ENCODE measurements at regions not wholly inside any gene's neighbourhood (a gene's known extent, or its start where the extent isn't known, plus 50 kb on each side); places are given as distances from the start of the nearest gene placed in this dataset.

- DNase-seq: no peak
These were observed 73.9 kb downstream of the WNT5A start for GRCh38 chr3:55413236-55413635.

GRCh38 chr3:55412545-55412944, 74.6 kb downstream of the WNT5A start:
- DNase-seq: no peak

- no peak for DNase-seq
These were observed 77.3 kb downstream of the WNT5A start for GRCh38 chr3:55409806-55410205.

DNA sequence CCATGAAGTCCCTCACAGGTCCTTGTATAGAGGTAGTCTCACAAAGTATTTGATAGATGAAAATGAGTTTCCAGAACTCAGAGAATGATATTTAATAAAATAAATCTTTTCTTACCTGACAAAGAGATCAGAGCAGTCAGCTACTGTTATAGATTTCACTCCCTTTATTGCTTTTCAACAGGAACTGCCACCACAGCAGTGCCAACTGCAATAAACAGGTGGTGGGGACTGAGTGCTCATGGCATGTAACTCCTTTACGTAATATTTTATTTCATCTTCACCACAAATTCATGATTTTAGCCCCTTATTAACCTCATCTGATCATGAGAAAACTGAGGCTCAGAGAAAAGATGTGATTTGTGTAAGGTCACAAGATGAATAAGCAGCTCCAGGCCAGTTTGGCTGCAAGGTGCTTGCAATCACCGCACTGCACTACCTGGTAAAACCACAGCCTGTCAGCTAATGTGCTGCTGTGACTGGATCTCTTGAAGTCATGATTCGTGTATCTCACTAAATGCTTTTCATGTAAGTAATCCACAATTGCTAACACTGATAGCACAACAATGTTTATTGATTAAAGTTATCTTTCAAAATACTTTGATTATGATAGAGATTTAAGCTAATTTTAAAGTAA, 78.8 kb downstream of the WNT5A start:
- no peak for DNase-seq

DNA sequence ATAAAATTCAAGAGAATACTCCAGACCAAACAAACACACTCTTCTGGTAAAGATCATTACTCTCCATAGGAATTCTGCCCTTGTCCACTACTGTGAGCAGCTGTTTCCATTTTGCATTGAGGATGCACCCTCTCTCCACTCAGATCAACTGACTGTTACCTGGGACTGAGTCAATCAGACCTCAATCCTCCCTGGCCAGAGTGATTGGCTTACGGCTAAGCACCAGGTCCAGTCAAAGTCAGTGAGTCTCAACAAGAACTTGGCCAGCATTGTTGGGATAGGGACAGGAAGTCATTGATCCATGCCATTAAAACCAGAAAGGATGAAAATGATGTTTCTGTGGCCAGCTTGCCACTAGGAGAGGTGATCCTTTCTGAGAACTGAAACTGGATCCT, 79.7 kb downstream of the WNT5A start:
- no peak for DNase-seq

GRCh38 chr3:55406696-55407425, 80.2 kb downstream of the WNT5A start:
- peak in 2 of 3 donors; percentile 2 to 7 for DNase-seq

DNA sequence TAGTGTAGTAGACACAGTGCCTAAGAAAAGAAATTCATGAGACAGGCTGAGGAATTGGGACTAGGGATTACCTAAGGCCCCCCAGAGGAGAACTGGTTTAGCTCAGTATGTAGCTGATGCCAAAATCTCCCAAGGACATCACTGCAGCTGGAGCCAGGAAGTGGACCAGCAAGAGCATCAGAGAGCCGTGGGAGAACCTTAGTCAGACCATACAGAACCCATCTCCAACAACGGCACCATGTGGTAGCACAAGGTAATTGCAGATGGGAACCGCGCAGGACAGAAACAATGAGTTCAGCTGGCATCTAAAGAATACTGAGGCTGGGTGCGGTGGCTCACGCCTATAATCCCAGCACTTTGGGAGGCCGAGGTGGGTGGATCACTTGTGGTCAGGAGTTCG, 81.7 kb downstream of the WNT5A start:
- DNase-seq: peak in 2 of 3 donors; percentile 2 to 3

- DNase-seq: no peak
These were observed 84.1 kb downstream of the WNT5A start for GRCh38 chr3:55402886-55403609.

DNA sequence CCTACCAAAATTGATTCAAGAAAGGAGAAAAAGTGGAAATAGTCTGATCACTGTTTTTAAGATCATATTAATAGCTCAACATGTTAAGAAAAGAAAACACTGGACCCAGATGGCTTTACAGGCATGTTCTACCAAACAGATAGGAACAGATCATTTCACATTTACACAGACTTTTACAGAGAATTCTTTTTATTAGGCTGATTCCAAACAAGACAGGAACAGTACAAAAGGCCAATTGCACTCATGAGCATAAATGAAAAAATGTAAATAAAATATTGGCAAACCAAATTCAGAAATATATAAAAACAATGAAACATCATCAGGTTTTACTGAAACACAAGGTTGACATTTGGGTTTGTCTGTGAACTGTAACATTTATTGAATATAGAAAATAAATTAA, 106.5 kb downstream of the WNT5A start:
- no peak for DNase-seq

DNA sequence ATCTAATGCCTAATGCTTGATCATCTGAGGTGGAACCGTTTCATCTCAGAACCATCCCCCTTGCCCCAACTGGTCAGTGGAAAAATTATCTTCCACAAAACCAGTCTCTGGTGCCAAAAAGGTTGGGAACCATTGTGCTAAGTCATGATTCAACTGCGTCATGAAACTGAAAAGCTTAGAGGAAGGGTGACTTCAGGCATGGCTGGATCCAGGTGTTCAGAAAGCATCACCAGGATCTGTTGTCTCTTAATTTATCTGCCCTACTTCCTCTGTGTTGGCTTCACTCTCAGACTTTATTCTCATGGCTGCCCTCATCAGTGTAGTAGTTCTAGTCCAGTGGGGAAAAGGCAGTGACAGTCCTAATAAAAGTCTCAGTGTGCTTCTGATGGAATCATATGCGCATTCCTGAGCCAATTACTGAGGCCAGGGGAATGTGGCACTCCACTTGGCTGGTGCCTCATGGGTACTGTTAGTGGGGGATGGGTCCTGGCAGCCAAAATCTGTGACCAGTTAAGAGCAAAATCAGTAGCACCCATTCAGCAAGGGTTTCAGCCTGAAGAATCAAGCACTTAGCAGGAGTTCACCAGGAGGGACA, 110.3 kb downstream of the WNT5A start:
- no peak for DNase-seq

DNA sequence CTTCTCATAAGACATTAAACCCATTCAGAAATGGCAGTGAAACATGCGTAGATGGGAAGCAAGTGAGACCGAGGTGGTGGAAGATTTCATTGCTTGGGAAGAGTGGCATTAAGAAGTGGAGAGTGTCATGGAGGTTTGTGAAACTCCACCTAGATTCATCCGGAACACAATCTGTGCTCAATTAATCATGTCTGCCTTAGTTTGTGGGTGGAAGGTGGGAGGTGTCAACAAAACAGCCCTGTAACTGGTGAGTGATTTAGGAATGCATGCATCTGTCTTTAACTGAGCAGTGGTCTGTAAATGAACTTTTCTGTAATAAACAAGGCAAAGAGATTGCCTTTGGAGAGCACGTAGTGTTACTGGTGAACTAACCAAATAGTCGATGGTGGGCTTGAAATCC, 113.7 kb downstream of the WNT5A start:
- no peak for DNase-seq

DNA sequence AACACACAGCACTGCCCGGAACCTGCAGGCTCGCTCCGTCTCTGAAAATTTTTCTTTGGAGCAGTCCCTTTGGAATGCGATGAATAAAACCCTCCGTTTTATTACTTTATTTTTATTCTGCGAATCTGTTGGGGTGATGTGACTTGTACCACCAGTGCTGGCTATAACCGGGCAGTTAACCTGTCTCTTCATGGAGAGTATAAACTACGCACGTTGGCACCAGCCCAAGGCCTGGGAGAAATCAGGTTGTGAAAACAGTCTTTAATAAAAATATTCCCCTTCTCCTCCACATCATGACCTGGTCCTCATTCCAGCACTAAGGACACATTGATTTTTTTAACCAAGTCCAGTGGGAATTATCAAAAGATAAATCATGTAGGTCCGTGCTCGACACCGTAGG, 116.8 kb downstream of the WNT5A start:
- no peak for DNase-seq

DNA sequence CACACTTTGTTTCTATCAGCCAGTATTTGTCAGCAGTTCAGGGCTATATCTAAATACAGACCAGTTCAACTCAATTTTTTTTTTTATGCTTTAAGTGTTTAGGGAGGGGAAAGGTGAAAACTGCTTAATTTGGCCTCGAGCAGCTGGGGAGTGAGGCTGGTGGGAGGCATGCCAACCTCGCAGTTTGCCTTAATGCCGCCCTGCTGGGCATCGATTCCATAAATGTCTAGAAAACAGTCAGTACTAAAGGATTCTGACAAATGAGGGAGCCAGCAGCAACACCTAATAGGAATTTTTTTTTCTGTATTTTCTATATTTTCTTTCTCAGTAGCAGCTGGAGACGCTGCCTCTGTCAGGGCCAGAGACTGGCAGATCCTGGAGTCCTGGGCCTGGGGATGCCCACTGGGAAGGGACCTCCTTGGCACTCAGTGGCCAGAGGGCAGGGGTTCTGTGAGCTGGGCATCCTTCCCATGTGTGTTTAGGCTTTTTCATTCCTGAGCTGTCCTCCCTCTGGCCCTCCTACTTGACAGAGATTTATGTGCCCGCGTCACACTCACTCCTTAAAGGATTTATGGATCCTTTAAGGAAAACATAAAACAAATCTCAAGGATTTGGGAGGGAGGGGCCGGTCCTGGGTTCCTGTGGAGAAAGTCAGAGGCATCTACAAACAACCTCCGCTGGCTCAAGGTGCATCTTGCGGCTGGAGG, 117.8 kb downstream of the WNT5A start:
- DNase-seq: no peak

DNA sequence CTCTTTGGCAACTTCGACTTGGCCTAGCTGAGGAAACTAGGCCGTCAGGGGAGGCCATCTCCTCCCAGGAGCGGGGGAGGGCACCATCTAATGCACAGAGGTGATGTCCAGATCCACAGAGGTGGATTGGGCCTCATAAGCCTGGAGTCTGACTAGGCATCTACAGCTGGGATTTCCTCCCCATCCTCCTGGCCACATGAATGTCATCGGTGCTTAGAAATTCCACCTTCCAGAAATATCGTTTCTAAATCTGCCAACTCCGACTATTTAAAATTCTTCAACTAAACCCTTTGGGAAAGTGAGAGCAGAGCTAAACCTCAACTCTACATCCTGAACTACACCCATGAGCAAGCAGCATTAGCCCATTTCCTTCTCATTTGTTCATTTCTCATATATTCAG, 118.7 kb downstream of the WNT5A start:
- DNase-seq: no peak

DNA sequence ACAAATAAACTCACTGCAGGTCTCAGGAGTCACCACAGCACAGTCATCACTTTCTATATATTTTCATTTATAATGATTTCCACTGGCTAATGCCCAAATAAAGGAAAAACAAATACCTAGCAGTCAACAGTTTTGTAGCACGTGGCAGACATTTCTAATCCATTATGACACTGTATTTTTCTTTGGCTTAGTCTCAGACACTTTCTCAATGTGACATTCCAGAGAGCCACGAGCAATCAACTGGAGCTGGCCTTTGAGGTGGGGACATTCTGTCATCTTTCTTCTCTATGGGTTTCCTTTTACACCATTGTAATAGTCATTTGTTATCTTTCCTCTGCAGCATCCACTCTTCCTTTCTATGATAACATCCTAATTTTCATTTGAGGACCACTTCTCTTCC, 119.7 kb downstream of the WNT5A start:
- no peak for DNase-seq

DNA sequence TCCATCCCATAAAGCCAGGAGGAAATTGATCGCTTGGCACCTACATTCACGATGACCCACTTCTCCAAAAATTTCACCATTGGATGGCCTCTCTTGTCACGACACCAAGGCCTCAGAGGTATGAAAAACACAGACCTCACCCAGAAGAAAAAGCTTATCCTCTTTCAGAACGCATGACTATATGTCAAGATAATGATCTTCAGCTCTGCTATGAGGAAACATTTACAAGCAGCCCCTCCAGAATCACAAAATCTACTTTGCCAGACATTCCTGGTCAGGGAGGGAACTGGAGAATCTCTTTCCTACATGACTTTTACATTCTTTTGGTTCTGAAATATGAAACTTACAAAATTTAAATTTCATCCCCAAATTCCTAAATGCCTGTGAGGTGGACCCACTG, 122.7 kb downstream of the WNT5A start:
- DNase-seq: no peak

DNA sequence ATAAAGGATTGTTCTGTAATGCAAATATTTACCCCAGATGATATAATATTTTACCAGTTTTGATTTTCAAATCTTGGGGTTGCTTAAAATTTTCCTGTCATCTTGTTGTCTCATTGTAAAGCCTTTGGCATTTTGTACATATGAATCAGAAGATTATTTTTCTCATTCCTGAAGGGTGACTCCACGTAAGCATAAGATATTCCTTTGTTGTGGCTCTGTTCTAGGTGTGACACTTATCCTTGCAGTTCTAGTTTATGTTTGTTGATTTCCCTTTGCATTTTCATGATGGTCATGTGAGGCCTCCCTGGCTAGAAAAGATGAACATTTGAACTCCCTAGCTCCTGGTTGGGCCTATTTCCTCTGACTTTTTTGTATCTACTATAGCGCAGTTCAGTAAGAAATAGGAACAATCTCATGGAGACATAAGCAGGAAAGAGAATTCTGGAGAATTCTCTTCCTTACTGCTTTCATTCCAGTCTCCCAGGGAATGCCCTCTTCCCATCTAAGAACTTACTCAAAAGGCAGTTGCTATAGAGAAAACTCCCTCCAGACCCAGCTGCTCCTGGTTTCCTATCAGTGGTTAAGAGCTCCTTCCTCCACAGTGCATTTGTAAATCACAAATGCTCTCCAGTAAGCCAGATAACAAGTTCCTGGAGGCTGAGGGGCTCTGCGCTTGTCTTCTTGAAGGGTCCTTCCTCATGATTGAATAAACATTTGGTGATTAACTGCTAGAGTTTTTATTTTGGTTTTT, 124.7 kb downstream of the WNT5A start:
- DNase-seq: no peak

DNA sequence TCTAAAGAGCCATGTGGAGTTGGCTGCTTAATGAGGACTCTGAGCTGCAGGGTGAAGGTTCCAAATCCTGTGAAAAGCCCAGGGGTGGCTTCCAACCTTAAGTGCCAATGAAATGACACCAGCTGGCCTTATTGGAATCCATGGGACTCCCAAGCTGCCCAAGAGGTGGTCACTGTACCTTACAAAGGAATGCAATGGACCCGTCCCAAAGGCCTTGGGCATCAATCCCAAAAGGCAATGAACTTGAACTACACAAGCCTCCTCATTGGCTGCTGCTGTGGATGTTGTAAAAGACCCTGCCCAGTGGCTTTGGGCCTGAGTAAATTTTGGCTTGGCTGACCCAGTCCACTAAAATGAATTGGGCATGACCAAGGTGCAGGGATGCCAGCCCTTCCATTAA, 129.3 kb downstream of the WNT5A start:
- DNase-seq: no peak

- DNase-seq: no peak
These were observed 134.4 kb downstream of the WNT5A start for GRCh38 chr3:55352668-55353067.

GRCh38 chr3:55349851-55350250, 137.3 kb downstream of the WNT5A start:
- DNase-seq: no peak

DNA sequence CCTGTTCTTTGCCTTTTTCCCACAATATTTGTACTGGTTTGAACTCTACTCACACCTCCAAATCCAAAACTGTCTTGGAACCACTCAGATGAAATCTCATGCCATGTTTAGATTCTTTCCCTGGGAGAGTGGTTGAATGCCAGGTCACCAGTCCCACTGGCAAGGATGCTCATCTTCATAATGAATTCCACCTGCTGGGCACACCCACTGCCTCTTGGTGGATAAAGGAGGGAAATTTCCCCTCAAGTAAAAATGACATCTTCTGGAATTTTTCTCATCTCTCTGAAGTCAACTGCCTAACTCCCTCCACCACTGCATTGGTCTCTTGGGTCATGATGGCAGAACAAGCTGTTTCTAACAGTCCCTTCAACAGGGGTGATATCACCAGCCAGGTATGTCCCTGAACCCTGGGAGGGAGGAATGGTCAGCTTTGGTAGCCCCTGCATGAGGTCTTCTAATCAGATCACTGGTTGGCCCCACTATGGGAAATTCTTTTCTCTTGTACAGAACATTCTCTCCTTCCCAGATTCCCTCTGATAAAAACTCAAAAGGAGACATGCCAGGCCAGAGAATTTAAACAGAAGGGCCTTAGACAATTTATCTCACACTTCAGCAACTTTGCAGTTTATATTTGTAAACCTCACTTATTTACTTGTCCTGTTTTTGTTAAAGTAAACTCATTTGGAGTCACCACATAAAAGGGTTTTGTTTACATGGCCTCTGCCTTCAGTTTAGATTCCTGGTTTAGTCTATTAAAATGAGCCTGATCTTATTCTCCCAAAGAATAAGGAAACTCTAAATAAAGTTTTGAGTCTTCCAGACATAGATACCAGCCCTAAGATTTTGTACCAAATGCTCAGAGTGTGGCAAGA, 143.4 kb downstream of the WNT5A start:
- no peak for DNase-seq
